ENCODE measurements at regions not wholly inside any gene's neighbourhood (a gene's known extent, or its start where the extent isn't known, plus 50 kb on each side); places are given as distances from the start of the nearest gene placed in this dataset.

GRCh38 chr6:14661691-14662090 is 544.1 kb downstream of the CD83 start:
- SMC1A ChIA-PET (ENCODE audit: uncharacterized antibody, unreplicated experiment): interaction anchor here (0.6 to 5.1 kb wide), 13 partner anchors 11 to 386 kb away, joined by 3 to 23 read pairs (median 4); no protein-coding TSS in a partner anchor
- in situ Hi-C loops (cut with MboI): no loop called here
- RAD21 ChIA-PET (ENCODE audit: unreplicated experiment): interaction anchor here (0.9 to 3.0 kb wide), 13 partner anchors 8 to 755 kb away, joined by 3 to 18 read pairs (median 4); no protein-coding TSS in a partner anchor
- CTCF ChIA-PET: interaction anchor here (0.9 to 1.3 kb wide), 2 partner anchors 14 to 22 kb away, joined by 3 to 4 read pairs; no protein-coding TSS in a partner anchor
- Histone ChIP-seq H3K27ac (ENCODE audit: control insufficient read depth, insufficient read depth) (no peak overlapping the region), H3K36me3 (ENCODE audit: control insufficient read depth in 2 of 2, insufficient read depth in 2 of 2, low read length in 1 of 2) (no peaks in the 10 kb centered on the region), H3K9ac (ENCODE audit: control insufficient read depth, insufficient read depth, low read length) (no peak overlapping the region), H3K79me2 (ENCODE audit: control insufficient read depth, insufficient read depth, low read length) (no peaks in the 10 kb centered on the region), H3K4me3 (no peak overlapping the region), H3K9me3 (replicated peaks; ENCODE audit: control insufficient read depth, insufficient read depth, low read length) (no peaks in the 10 kb centered on the region), H3K4me2 (ENCODE audit: control insufficient read depth, insufficient read depth) (peak overlapping the region; percentile 63), H4K20me1 (ENCODE audit: control insufficient read depth, insufficient read depth) (no peaks in the 10 kb centered on the region), H2AFZ (ENCODE audit: control insufficient read depth, low read depth, low read length) (no peak overlapping the region), H3K4me1 (ENCODE audit: control insufficient read depth, insufficient read depth, low read length) (peaks cover 28% of the 10 kb centered on the region), H3K27me3 (replicated peaks in 1 of 2; ENCODE audit: control insufficient read depth in 2 of 2, insufficient read depth in 2 of 2, low read length in 1 of 2) (peaks cover 0 to 3% of the 10 kb centered on the region in 2 experiments; a peak in 2 of 4 replicates)
- no TSS peak for BruUV-seq (replicated peaks)
- no peak for DNase-seq (ENCODE audit: low read depth, low spot score)
- 95% methylated on average over 3 of the region's 3 CpGs for WGBS (ENCODE audit: insufficient coverage, insufficient replicate concordance, low lambda C conversion rate, missing lambda C conversion rate)
- POLR2A ChIA-PET: interaction anchor here (2.0 kb wide), 1 partner anchor 25 kb away, joined by 7 read pairs; no protein-coding TSS in a partner anchor
- FAIRE-seq: no peak
- TF ChIP-seq ESRRA (IDR thresholded peaks at IDR 0.05; ENCODE audit: low read length) (no peak), PAX8 (IDR thresholded peaks at IDR 0.05) (no peak), SMAD1 (IDR thresholded peaks at IDR 0.05; ENCODE audit: low read depth, partially characterized antibody) (no peak), EGR1 (IDR thresholded peaks at IDR 0.05; ENCODE audit: borderline replicate concordance in 1 of 2, low read depth in 2 of 2, low read length in 2 of 2) (no peak), CBX5 (IDR thresholded peaks at IDR 0.05; ENCODE audit: low read depth) (no peak), LARP7 (IDR thresholded peaks at IDR 0.05) (no peak), RBBP5 (conservative IDR thresholded peaks at IDR 0.05) (no peak), WRNIP1 (IDR thresholded peaks at IDR 0.05; ENCODE audit: borderline replicate concordance, low read depth, low read length) (no peak), RB1 (IDR thresholded peaks at IDR 0.05; ENCODE audit: borderline replicate concordance) (no peak), EED (IDR thresholded peaks at IDR 0.05; ENCODE audit: low read depth) (no peak), SMARCA5 (IDR thresholded peaks at IDR 0.05) (no peak), NFXL1 (IDR thresholded peaks at IDR 0.05; ENCODE audit: borderline replicate concordance) (no peak), SMC3 (IDR thresholded peaks at IDR 0.05; ENCODE audit: borderline replicate concordance, low read length) (no peak)
- TF ChIP-seq, protein P1, sequence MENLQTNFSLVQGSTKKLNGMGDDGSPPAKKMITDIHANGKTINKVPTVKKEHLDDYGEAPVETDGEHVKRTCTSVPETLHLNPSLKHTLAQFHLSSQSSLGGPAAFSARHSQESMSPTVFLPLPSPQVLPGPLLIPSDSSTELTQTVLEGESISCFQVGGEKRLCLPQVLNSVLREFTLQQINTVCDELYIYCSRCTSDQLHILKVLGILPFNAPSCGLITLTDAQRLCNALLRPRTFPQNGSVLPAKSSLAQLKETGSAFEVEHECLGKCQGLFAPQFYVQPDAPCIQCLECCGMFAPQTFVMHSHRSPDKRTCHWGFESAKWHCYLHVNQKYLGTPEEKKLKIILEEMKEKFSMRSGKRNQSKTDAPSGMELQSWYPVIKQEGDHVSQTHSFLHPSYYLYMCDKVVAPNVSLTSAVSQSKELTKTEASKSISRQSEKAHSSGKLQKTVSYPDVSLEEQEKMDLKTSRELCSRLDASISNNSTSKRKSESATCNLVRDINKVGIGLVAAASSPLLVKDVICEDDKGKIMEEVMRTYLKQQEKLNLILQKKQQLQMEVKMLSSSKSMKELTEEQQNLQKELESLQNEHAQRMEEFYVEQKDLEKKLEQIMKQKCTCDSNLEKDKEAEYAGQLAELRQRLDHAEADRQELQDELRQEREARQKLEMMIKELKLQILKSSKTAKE (IDR thresholded peaks at IDR 0.05; ENCODE audit: low read depth, poor library complexity, severe bottlenecking): no peak
- TF ChIP-seq, protein P2, sequence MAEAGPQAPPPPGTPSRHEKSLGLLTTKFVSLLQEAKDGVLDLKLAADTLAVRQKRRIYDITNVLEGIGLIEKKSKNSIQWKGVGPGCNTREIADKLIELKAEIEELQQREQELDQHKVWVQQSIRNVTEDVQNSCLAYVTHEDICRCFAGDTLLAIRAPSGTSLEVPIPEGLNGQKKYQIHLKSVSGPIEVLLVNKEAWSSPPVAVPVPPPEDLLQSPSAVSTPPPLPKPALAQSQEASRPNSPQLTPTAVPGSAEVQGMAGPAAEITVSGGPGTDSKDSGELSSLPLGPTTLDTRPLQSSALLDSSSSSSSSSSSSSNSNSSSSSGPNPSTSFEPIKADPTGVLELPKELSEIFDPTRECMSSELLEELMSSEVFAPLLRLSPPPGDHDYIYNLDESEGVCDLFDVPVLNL (IDR thresholded peaks at IDR 0.05; ENCODE audit: low read depth, low read length): no peak
- ATAC-seq: no peak
- intact Hi-C loops (cut with micrococcal nuclease; ENCODE audit: unreplicated experiment): loop anchor here (5.0 kb wide), 1 partner anchor 211 kb away; no protein-coding TSS in a partner anchor

Data from GM12878 (cell line).